ENCODE measurements at regions not wholly inside any gene's neighbourhood (a gene's known extent, or its start where the extent isn't known, plus 50 kb on each side); places are given as distances from the start of the nearest gene placed in this dataset.

GRCh38 chr12:111028830-111029229 lies 108.5 kb upstream of the MYL2 start:
- H3K4me3 ChIP-seq (ENCODE audit: low read depth, low read length): no peak overlapping the region
- no peak for TF ChIP-seq CTCF (IDR thresholded peaks at IDR 0.05; ENCODE audit: insufficient read depth, low read depth, low read length)
- DNase-seq (ENCODE audit: low read depth): no peak

GRCh38 chr12:111027431-111027830 lies 107.1 kb upstream of the MYL2 start:
- no peak overlapping the region for H3K4me3 ChIP-seq (ENCODE audit: low read depth, low read length)
- DNase-seq (ENCODE audit: low read depth): no peak
- TF ChIP-seq CTCF (IDR thresholded peaks at IDR 0.05; ENCODE audit: insufficient read depth, low read depth, low read length): no peak

GRCh38 chr12:111025792-111026430 lies 105.5 kb upstream of the MYL2 start:
- no peak for TF ChIP-seq CTCF (IDR thresholded peaks at IDR 0.05; ENCODE audit: insufficient read depth, low read depth, low read length)
- no peak for DNase-seq (ENCODE audit: low read depth)
- H3K4me3 ChIP-seq (ENCODE audit: low read depth, low read length): no peak overlapping the region

GRCh38 chr12:111025301-111025700 lies 104.9 kb upstream of the MYL2 start:
- no peak for DNase-seq (ENCODE audit: low read depth)
- no peak for TF ChIP-seq CTCF (IDR thresholded peaks at IDR 0.05; ENCODE audit: insufficient read depth, low read depth, low read length)
- H3K4me3 ChIP-seq (ENCODE audit: low read depth, low read length): no peak overlapping the region

- DNase-seq (ENCODE audit: low read depth): peak; percentile 19
- no peak overlapping the region for H3K4me3 ChIP-seq (ENCODE audit: low read depth, low read length)
- TF ChIP-seq CTCF (IDR thresholded peaks at IDR 0.05; ENCODE audit: insufficient read depth, low read depth, low read length): peak; percentile 72
Observed at GRCh38 chr12:111024205-111024801, 103.9 kb upstream of the MYL2 start.

GRCh38 chr12:111022386-111022785 lies 102.0 kb upstream of the MYL2 start:
- no peak for DNase-seq (ENCODE audit: low read depth)
- no peak for TF ChIP-seq CTCF (IDR thresholded peaks at IDR 0.05; ENCODE audit: insufficient read depth, low read depth, low read length)
- no peak overlapping the region for H3K4me3 ChIP-seq (ENCODE audit: low read depth, low read length)

GRCh38 chr12:111014547-111014946 lies 94.2 kb upstream of the MYL2 start:
- TF ChIP-seq CTCF (IDR thresholded peaks at IDR 0.05; ENCODE audit: insufficient read depth, low read depth, low read length): no peak
- H3K4me3 ChIP-seq (ENCODE audit: low read depth, low read length): no peak overlapping the region
- DNase-seq (ENCODE audit: low read depth): no peak

Data from fibroblast of villous mesenchyme (primary cell).